GM18511 (cell line): ENCODE measurements at regions not wholly inside any gene's neighbourhood (a gene's known extent, or its start where the extent isn't known, plus 50 kb on each side); places are given as distances from the start of the nearest gene placed in this dataset.

Experiments
- ATAC-seq: cut with Tn5 transposase; IDR thresholded peaks from one replicate; pipeline ENCODE4 v1.9.1; 2021; ENCODE audit warnings: mild to moderate bottlenecking, moderate library complexity; ENCODE audit not compliant: unreplicated experiment

- ATAC-seq = no peak
These were observed 427.5 kb downstream of the PDCD6IP start for GRCh38 chr3:34225821-34226366.

GRCh38 chr3:34229876-34230275 lies 431.4 kb downstream of the PDCD6IP start:
- no peak for ATAC-seq

DNA sequence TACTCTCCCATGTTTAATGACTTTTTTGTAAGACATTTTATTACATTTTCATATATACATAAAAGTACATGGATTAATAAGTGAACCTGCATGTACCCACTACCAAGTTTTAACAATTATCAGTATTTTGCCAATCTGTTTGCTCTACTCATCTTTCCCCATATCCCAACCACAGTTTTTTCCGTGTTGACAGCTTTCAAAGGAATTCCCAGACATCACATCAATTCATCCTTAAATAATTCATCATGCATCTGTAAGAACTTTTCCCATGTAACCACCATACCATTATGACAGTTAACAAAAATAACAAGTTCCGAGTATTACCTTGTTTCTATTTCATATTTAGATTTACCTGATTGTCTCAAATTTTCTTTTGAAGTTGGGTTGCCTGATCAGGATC lies 436.7 kb downstream of the PDCD6IP start:
- no peak for ATAC-seq

- no peak for ATAC-seq
These were observed 439.5 kb downstream of the PDCD6IP start for GRCh38 chr3:34237946-34238345.

DNA sequence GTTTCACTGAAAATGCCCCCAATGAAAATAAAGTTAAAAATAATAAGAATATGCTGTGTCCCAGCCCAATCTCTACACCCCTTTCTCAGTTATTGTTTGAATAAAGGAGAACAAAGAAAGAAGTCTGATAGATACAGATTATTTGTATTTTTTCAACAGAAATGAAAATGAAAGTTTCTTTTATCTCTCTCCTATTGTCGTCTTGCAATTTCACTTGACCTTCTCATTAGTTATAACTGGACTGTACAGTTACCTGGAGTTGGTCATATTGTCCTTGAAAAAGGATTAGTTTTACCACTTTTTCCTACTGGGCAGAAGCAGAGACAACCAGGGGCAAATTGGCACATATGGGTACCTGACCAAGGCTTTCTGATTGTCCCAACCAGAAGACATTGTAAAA lies 440.0 kb downstream of the PDCD6IP start:
- ATAC-seq = no peak

DNA sequence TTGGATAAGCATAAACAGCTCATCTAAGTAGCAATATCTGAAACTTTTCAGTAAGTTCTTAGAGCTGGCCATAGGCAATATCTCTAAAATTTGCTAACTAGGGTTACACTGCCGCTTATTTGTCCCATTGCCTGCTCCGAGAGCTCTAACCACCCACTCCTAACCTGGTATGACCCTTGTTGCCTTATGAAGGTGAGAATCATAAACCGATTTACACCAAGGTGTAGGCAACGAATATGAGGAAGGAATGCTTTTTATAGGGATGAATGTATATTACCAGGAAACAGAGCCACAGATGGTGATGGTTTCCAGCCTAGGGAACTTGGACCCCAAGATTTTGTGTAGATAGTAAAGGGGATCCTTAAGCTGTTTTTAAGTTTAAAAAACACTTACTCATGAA lies 440.9 kb downstream of the PDCD6IP start:
- no peak for ATAC-seq

DNA sequence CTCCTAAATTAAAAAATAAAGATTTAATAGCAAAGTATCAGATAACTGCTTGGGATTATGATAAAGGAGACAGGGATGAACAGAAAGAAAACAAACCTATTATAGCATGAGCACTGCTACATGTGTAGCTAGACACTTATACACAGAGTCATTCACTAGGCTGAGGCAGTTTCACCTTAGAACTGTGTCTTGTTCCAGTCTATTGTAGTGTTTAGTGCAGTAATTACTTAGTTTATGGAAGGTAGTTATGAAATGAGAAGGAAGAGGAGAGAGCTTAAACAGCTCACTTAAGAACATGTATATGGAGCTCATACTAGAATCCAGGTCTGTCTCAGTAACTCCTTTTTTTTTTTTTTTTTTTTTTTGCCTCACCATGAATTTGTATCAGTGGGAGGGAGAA lies 441.4 kb downstream of the PDCD6IP start:
- no peak for ATAC-seq

GRCh38 chr3:34247401-34247800 lies 449.0 kb downstream of the PDCD6IP start:
- no peak for ATAC-seq

DNA sequence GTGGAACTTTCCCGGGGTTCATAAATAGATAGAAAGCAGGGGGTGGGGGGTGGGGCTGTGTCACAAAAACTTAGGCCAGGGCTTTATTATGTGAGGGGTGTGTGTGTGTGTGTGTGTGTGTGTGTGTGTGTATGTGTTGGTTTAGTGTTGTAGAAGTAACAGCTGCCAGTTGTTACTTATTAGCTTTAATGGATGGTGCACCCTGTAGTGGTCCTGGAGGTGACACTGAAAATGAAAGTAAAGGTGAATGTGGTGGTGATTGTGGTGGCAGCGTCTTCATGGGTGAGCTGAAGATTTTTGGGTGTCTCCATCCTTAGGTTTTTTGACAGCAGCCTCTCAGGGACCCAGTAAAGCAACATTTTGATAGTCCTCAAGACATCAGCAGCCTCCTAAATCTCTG lies 449.9 kb downstream of the PDCD6IP start:
- ATAC-seq = peak; percentile 98

DNA sequence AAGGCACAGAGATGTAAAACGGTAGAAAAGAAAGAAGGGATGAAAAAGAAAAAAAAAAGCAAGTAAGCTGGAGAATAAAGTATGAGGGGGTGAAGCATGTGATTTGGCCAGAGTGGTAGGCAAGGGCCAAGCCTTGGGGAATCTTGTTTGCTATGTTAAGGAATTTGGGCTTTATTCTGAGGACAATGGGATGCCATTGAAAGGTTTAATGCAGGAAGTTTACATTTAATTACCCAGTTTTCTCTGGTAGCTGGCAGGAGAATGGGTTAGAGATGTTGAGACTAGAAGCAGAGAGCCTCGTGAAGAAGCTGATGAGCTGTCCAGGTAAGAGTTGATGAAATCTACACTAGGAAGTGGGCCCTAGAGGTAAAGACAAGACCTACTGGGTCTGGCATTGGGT lies 455.9 kb downstream of the PDCD6IP start:
- ATAC-seq = no peak

DNA sequence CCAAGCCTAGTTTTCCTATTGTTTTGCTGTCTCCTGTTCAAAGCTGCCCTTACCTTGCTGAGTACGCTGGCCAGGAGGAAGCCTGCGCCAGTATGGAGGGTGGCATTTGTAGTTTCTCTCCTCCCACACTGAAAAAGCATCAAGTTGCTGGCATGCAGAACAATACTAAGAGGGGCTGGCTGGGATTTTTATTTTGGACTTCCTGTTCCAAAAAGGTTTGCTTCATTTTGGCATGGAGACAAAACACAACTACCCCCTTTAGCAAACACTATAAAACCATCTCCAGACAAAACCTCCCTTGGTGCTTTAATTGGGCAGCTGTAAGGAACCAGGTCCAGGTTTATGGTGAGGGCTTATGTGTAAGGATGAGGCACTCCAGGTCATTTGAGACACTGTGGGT lies 457.6 kb downstream of the PDCD6IP start:
- no peak for ATAC-seq

DNA sequence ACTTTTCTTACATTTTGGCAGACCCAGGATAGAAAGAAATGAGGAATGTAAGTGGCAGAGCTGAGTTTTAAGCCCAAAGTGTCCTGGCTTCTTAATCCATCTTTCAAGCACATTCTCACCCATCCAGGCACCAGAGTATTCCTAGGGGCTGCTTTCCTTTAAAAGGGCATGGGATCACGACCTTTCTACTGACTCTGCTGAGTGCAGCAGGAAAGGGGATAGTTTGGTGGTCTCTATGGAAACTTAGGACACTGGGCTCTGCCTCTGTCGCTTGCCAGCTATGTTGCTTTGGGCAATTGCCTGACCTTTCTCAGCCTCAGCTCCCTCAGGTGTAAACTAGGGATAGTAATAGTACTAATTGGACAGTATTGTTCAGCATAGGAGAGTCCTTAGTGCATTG lies 458.4 kb downstream of the PDCD6IP start:
- ATAC-seq = no peak

- no peak for ATAC-seq
These were observed 460.0 kb downstream of the PDCD6IP start for GRCh38 chr3:34258271-34258998.

GRCh38 chr3:34260271-34261000 lies 462.0 kb downstream of the PDCD6IP start:
- ATAC-seq = peak; percentile 42

- no peak for ATAC-seq
These were observed 462.6 kb downstream of the PDCD6IP start for GRCh38 chr3:34261001-34261385.

DNA sequence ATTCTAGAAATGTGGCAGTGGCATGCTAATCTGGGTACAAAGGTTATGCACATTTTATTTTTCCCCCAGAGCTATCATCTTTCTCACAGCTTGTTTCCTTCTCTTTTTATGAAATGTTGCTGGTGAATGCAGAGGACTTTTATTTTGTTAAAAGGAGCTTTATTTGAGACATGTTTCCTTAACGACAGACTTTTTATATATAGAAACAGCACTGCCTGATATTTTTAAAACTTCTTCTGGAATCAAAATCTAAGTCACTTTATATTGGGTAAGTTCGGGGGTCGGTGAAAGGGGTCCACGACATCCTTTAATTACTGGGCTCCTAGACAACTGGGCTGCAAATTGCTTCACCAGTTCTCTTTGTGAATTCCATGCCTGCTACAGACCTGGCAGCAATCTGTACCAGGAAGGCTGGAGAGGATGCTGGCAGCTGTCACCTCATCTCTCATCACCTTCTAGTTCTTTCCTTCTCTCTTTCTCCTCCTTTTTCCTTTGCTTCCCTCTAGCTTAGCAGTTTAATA lies 464.7 kb downstream of the PDCD6IP start:
- ATAC-seq = no peak

- no peak for ATAC-seq
These were observed 466.1 kb downstream of the PDCD6IP start for GRCh38 chr3:34264337-34265041.

DNA sequence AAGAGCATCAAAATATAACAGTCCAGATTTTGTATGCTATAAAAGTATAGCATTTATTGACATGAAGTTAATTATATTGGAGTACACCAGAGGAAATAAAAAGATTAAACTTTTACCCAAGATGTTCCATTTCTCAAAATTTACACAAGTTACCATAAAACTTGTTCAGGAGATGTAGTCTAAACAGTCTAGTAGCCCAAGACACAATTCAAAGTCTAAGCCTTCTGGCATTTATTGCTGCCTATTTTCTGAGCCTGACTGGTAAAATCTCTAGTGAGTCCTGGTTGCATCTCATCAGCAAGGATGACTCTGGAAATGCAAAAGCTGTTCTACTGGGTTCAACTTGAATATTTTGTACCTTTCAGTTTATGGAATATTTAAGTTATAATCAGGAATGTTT lies 468.7 kb downstream of the PDCD6IP start:
- no peak for ATAC-seq

DNA sequence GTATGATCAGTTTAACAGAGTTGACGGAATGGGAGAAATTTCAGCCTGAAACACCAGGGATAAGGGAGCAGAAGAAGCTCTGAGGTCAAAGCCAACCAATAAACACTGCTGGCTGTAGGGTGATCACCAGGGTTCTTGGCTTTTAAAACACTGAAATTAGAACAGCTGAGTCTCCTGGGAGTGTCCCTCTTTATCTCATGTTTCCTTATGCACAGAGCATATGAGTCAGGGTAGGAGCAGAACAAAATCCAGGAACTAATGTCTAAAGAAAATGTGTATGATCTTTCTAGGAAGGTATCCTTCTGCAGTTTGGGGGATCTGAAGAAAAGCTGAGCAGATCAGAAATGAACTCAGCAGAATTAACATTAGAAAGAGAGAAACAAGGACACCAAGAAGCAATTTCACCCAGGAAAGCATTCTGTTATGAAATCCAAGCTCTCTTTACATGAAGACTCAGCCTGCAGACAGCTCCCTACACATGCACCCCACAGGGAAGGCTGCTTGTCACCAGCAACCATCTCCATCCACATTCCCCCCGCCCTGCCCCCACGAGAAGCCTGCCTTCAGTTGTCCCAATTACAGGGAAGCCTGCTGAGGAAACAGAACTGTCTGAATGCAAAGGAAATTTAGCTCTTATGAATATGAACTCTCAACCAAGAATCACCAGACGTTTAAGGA lies 469.7 kb downstream of the PDCD6IP start:
- ATAC-seq = no peak

GRCh38 chr3:34275811-34276210 lies 477.4 kb downstream of the PDCD6IP start:
- ATAC-seq = no peak

- ATAC-seq = no peak
These were observed 477.9 kb downstream of the PDCD6IP start for GRCh38 chr3:34276342-34276741.
